Keratinocyte (primary cell): ENCODE measurements at regions not wholly inside any gene's neighbourhood (a gene's known extent, or its start where the extent isn't known, plus 50 kb on each side); places are given as distances from the start of the nearest gene placed in this dataset.

Experiments
- DNase-seq: peaks from one replicate; pipeline ENCODE4 v3.0.0-alpha.2; 2011; ENCODE audit warnings: low read depth, missing footprints, low spot score
- FAIRE-seq: peaks from 2 replicates; lab custom pipeline; 2011; peaks lifted over from hg19 to GRCh38; lab: Jason Lieb, UNC
- H2AFZ ChIP-seq: 2 replicates; pipeline ENCODE4 v1.6.0; 2012; ENCODE audit warnings: low read length, control low read depth, inconsistent platforms; ENCODE audit not compliant: control insufficient read depth
- H3K27ac ChIP-seq: 2 replicates; pipeline ENCODE4 v1.5.1; 2011; ENCODE audit warnings: low read length; ENCODE audit not compliant: control insufficient read depth, insufficient read depth
- H3K27me3 ChIP-seq: 3 replicates; pipeline ENCODE4 v1.6.0; 2011; ENCODE audit warnings: low read length; ENCODE audit not compliant: control insufficient read depth, insufficient read depth; ENCODE audit errors: extremely low read depth
- H3K36me3 ChIP-seq, 2 experiments: 2 replicates in 1 of 2; 3 replicates in 1 of 2; pipeline ENCODE4 v1.5.1; 2011; ENCODE audit warnings: low read length in 2 of 2, mild to moderate bottlenecking in 1 of 2; ENCODE audit not compliant: control insufficient read depth in 2 of 2, insufficient read depth in 2 of 2; ENCODE audit errors: extremely low read depth in 1 of 2
- H3K4me1 ChIP-seq: 3 replicates; pipeline ENCODE4 v1.5.1; 2011; ENCODE audit warnings: low read length; ENCODE audit not compliant: control insufficient read depth, insufficient read depth; ENCODE audit errors: extremely low read depth
- H3K4me2 ChIP-seq: 3 replicates; pipeline ENCODE4 v1.6.0; 2011; ENCODE audit warnings: low read depth, low read length; ENCODE audit not compliant: control insufficient read depth, insufficient read depth; ENCODE audit errors: extremely low read depth
- H3K4me3 ChIP-seq, 3 experiments: fragments of 200-600 bp in 1 of 3; sonication (generic) in 1 of 3; 2 replicates in 2 of 3; 3 replicates in 1 of 3; pipeline ENCODE4 v1.5.1; 2011 to 2016; ENCODE audit warnings: low read length in 3 of 3, mild to moderate bottlenecking in 3 of 3, control low read depth in 2 of 3, inconsistent platforms in 1 of 3, low read depth in 1 of 3, mixed read lengths in 1 of 3, mixed run types in 1 of 3, moderate library complexity in 1 of 3; ENCODE audit not compliant: control insufficient read depth in 2 of 3, insufficient read depth in 2 of 3; ENCODE audit errors: extremely low read depth in 1 of 3
- H3K79me2 ChIP-seq: 2 replicates; pipeline ENCODE4 v1.6.0; 2012; ENCODE audit warnings: low read length; ENCODE audit not compliant: control insufficient read depth, insufficient read depth
- H3K9ac ChIP-seq: 3 replicates; pipeline ENCODE4 v1.6.0; 2011; ENCODE audit warnings: low read length; ENCODE audit not compliant: control insufficient read depth, insufficient read depth; ENCODE audit errors: extremely low read depth
- H3K9me1 ChIP-seq: 3 replicates; pipeline ENCODE4 v1.6.0; 2011; ENCODE audit warnings: low read length; ENCODE audit not compliant: control insufficient read depth, insufficient read depth; ENCODE audit errors: extremely low read depth
- H3K9me3 ChIP-seq: 2 replicates; pipeline ENCODE4 v1.5.1; 2012; ENCODE audit warnings: low read depth, low read length; ENCODE audit not compliant: control insufficient read depth
- H4K20me1 ChIP-seq: 3 replicates; pipeline ENCODE4 v1.6.0; 2011; ENCODE audit warnings: low read length; ENCODE audit not compliant: control insufficient read depth, insufficient read depth; ENCODE audit errors: extremely low read depth
- EZH2 ChIP-seq: IDR thresholded peaks from one replicate; pipeline ENCODE4 v1.6.1; 2012; ENCODE audit warnings: inconsistent platforms, mild to moderate bottlenecking, low read length, moderate library complexity
- dilution Hi-C: fragments of 300-500 bp; cut with MboI; formaldehyde crosslinking; loops from one replicate; pipeline ENCODE4 v1.7.0; 2020; ENCODE audit warnings: low sequenced_read_pairs; ENCODE audit not compliant: extremely low pct_ligation_motif_present
- TF ChIP-seq, protein P1 (sequence below), 3 experiments: IDR thresholded peaks in 1 of 3; conservative IDR thresholded peaks in 1 of 3; optimal IDR thresholded peaks in 1 of 3; 2 replicates in 2 of 3; 3 replicates in 1 of 3; pipeline versions ENCODE3 to v1.5.1; 2011; ENCODE audit warnings: low read length in 3 of 3, mild to moderate bottlenecking in 3 of 3, moderate library complexity in 2 of 3, control low read depth in 1 of 3, inconsistent platforms in 1 of 3; ENCODE audit not compliant: insufficient read depth in 2 of 3; ENCODE audit errors: extremely low read depth in 1 of 3

DNA sequence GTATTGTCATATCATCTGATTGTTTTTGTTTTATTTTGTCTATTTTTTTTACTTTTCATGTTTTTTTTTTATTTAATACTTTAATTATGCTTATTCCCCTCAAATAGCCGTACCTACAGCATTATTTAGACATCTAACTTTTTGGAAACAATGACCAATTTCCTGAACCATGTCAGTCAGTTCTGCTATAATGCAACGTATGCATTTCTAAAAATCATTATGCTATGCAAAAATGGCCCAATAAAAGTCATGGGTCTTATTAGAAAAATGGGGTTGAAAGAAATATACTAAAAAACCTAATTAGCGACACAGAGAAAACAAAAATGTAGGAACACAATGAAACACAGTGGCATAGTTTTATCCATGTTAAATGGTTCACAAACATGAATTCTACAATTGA is 1454.7 kb downstream of the GRIK2 start:
- H3K4me1 ChIP-seq, result no peaks in the 10 kb centered on the region
- no peaks in the 10 kb centered on the region for H4K20me1 ChIP-seq
- dilution Hi-C loops, result no loop called here
- TF ChIP-seq EZH2, result no peak
- TF ChIP-seq, protein P1, sequence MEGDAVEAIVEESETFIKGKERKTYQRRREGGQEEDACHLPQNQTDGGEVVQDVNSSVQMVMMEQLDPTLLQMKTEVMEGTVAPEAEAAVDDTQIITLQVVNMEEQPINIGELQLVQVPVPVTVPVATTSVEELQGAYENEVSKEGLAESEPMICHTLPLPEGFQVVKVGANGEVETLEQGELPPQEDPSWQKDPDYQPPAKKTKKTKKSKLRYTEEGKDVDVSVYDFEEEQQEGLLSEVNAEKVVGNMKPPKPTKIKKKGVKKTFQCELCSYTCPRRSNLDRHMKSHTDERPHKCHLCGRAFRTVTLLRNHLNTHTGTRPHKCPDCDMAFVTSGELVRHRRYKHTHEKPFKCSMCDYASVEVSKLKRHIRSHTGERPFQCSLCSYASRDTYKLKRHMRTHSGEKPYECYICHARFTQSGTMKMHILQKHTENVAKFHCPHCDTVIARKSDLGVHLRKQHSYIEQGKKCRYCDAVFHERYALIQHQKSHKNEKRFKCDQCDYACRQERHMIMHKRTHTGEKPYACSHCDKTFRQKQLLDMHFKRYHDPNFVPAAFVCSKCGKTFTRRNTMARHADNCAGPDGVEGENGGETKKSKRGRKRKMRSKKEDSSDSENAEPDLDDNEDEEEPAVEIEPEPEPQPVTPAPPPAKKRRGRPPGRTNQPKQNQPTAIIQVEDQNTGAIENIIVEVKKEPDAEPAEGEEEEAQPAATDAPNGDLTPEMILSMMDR (optimal IDR thresholded peaks at IDR 0.05 in 1 of 3, IDR thresholded peaks at IDR 0.05 in 1 of 3, conservative IDR thresholded peaks at IDR 0.05 in 1 of 3; ENCODE audit: extremely low read depth in 1 of 3, insufficient read depth in 2 of 3, low read length in 3 of 3), result no peak
- H3K9me3 ChIP-seq, result no peaks in the 10 kb centered on the region
- no peaks in the 10 kb centered on the region for H3K27me3 ChIP-seq
- H3K79me2 ChIP-seq, result no peaks in the 10 kb centered on the region
- H3K4me3 ChIP-seq, result no peak overlapping the region
- DNase-seq (no peak), FAIRE-seq (no peak)
- no peaks in the 10 kb centered on the region for H3K9me1 ChIP-seq
- H3K27ac ChIP-seq, result no peak overlapping the region
- no peaks in the 10 kb centered on the region for H3K36me3 ChIP-seq
- no peak overlapping the region for H3K4me2 ChIP-seq
- no peak overlapping the region for H3K9ac ChIP-seq
- no peak overlapping the region for H2AFZ ChIP-seq

DNA sequence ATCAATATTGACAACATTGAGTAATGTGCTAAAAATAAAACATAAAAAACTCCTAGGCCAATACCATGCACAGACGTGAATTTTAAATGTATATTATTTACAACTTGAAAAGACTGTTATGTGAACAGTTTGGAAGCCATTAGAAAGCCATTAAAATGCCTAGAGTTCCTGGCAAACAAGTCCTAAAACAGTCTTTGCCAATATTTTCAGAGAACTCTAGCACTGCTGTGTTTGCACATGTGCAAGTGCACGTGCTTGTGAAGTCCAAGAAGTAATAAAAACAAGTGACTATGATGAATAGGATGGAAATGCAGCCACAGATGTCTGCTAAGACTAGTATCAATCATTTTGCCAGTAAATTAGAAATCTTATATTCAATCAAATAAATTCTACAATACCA is 1447.6 kb downstream of the GRIK2 start:
- Histone ChIP-seq H3K27me3 (no peaks in the 10 kb centered on the region), H3K9me3 (no peaks in the 10 kb centered on the region), H3K4me2 (no peak overlapping the region), H3K27ac (no peak overlapping the region), H3K9me1 (no peaks in the 10 kb centered on the region), H3K4me3 (no peak overlapping the region), H4K20me1 (no peaks in the 10 kb centered on the region), H3K4me1 (no peaks in the 10 kb centered on the region), H3K9ac (no peak overlapping the region), H3K36me3 (no peaks in the 10 kb centered on the region), H2AFZ (no peak overlapping the region), H3K79me2 (no peaks in the 10 kb centered on the region)
- dilution Hi-C loops, result no loop called here
- TF ChIP-seq, protein P1 (optimal IDR thresholded peaks at IDR 0.05 in 1 of 3, IDR thresholded peaks at IDR 0.05 in 1 of 3, conservative IDR thresholded peaks at IDR 0.05 in 1 of 3; ENCODE audit: extremely low read depth in 1 of 3, insufficient read depth in 2 of 3, low read length in 3 of 3), result no peak
- no peak for TF ChIP-seq EZH2
- DNase-seq (no peak), FAIRE-seq (no peak)
